Mesendoderm (in vitro differentiated cells): ENCODE measurements at regions not wholly inside any gene's neighbourhood (a gene's known extent, or its start where the extent isn't known, plus 50 kb on each side); places are given as distances from the start of the nearest gene placed in this dataset.

ENCODE experiments used
- DNase-seq: peaks from one replicate; pipeline ENCODE4 v3.0.0; 2013
- H2AK5ac ChIP-seq: 2 replicates; pipeline ENCODE4 v1.6.1; 2013; ENCODE audit warnings: low read length, inconsistent platforms
- H2BK120ac ChIP-seq: 2 replicates; pipeline ENCODE4 v1.6.1; 2013; ENCODE audit warnings: low read depth, mild to moderate bottlenecking, low read length, moderate library complexity, mixed read lengths
- H2BK15ac ChIP-seq: replicated peaks from 2 replicates; pipeline ENCODE4 v1.6.1; 2013; ENCODE audit warnings: low read depth, mild to moderate bottlenecking, moderate library complexity
- H2BK5ac ChIP-seq: 2 replicates; pipeline ENCODE4 v1.6.1; 2013; ENCODE audit warnings: low read length, inconsistent platforms
- H3K18ac ChIP-seq: 2 replicates; pipeline ENCODE4 v1.6.1; 2013; ENCODE audit warnings: mild to moderate bottlenecking, low read length, mixed read lengths
- H3K23ac ChIP-seq: one replicate; pipeline ENCODE4 v1.6.1; 2013; ENCODE audit warnings: low read length
- H3K27ac ChIP-seq: 2 replicates; pipeline ENCODE4 v1.5.1; 2013; ENCODE audit warnings: low read depth, mild to moderate bottlenecking, inconsistent platforms, low read length, moderate library complexity
- H3K27me3 ChIP-seq: 2 replicates; pipeline ENCODE4 v1.6.1; 2013; ENCODE audit warnings: low read length, control low read depth, mild to moderate bottlenecking, inconsistent platforms; ENCODE audit not compliant: insufficient read depth, poor library complexity
- H3K36me3 ChIP-seq: 2 replicates; pipeline ENCODE4 v1.6.1; 2013; ENCODE audit warnings: low read length, inconsistent platforms; ENCODE audit not compliant: control insufficient read depth, insufficient read depth
- H3K4ac ChIP-seq: one replicate; pipeline ENCODE4 v1.6.1; 2013; ENCODE audit warnings: low read depth, mild to moderate bottlenecking, low read length, moderate library complexity
- H3K4me1 ChIP-seq: 2 replicates; pipeline ENCODE4 v1.6.1; 2013; ENCODE audit warnings: low read depth, low read length, inconsistent platforms; ENCODE audit not compliant: control insufficient read depth
- H3K4me2 ChIP-seq: 2 replicates; pipeline ENCODE4 v1.6.1; 2013; ENCODE audit warnings: low read length
- H3K4me3 ChIP-seq: 2 replicates; pipeline ENCODE4 v1.5.1; 2013; ENCODE audit warnings: mild to moderate bottlenecking, low read length
- H3K56ac ChIP-seq: one replicate; pipeline ENCODE4 v1.6.1; 2013; ENCODE audit warnings: low read length
- H3K79me1 ChIP-seq: 2 replicates; pipeline ENCODE4 v1.6.1; 2013; ENCODE audit warnings: low read length, inconsistent platforms
- H3K79me2 ChIP-seq: 2 replicates; pipeline ENCODE4 v1.6.1; 2013; ENCODE audit warnings: mild to moderate bottlenecking, low read length; ENCODE audit not compliant: control insufficient read depth, insufficient read depth
- H3K9ac ChIP-seq: 2 replicates; pipeline ENCODE4 v1.6.1; 2013; ENCODE audit warnings: low read length, inconsistent platforms
- H4K5ac ChIP-seq: one replicate; pipeline ENCODE4 v1.6.1; 2013; ENCODE audit warnings: low read length
- H4K8ac ChIP-seq: one replicate; pipeline ENCODE4 v1.6.1; 2013; ENCODE audit warnings: low read depth, mild to moderate bottlenecking, control low read depth, low read length, moderate library complexity
- WGBS: extraction: QIAGEN DNeasy Blood & Tissue Kit; methylation state at CpG from one replicate; pipeline ENCODE4 v1.1.7; 2013; ENCODE audit warnings: low lambda C conversion rate, missing lambda C conversion rate; ENCODE audit not compliant: insufficient coverage; ENCODE audit errors: extremely low coverage; 5-methylcytosine and 5-hydroxymethylcytosine counted together

DNA sequence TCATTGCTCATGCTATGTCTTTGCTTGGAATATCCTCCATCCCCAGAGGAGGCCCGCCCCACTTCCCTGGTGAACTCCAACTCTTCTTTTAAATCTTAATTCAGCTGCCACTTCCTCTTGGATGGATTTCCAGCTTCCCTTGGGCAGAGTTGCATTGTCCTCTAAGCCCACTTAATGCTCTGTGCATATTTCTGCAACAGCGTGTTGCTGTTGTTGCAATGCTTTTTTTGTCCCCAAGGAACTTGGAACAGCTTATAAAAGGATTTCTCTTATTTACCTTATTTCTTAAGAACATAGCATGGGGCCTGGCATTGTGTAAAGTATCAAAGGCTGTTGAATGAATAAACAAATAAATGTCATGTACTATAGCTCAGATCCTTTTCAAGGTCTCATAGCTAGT, 507.4 kb downstream of the METTL15 start:
- Histone ChIP-seq H3K79me2 (no peaks in the 10 kb centered on the region), H3K79me1 (no peaks in the 10 kb centered on the region), H3K56ac (no peak overlapping the region), H3K4ac (no peak overlapping the region), H3K18ac (no peak overlapping the region), H3K9ac (no peak overlapping the region), H3K4me3 (no peak overlapping the region), H4K5ac (no peak overlapping the region), H4K8ac (no peak overlapping the region), H3K4me2 (no peak overlapping the region), H2BK120ac (no peak overlapping the region), H2BK15ac (no peak overlapping the region), H2BK5ac (no peak overlapping the region), H3K23ac (no peak overlapping the region), H3K36me3 (no peaks in the 10 kb centered on the region), H2AK5ac (no peak overlapping the region), H3K27ac (no peak overlapping the region), H3K4me1 (no peaks in the 10 kb centered on the region), H3K27me3 (no peaks in the 10 kb centered on the region)
- DNase-seq = no peak
- WGBS = no CpG with 5 or more reads among the region's 2 CpGs

GRCh38 chr11:28606930-28607329, 498.7 kb downstream of the METTL15 start:
- H2BK120ac ChIP-seq = no peak overlapping the region
- WGBS = no CpG with 5 or more reads among the region's 12 CpGs
- no peak overlapping the region for H3K9ac ChIP-seq
- no peak overlapping the region for H2BK15ac ChIP-seq
- H3K23ac ChIP-seq = no peak overlapping the region
- H3K56ac ChIP-seq = peak overlapping the region; percentile 40
- H3K79me1 ChIP-seq = no peaks in the 10 kb centered on the region
- H4K8ac ChIP-seq = no peak overlapping the region
- H3K4ac ChIP-seq = no peak overlapping the region
- H2BK5ac ChIP-seq = no peak overlapping the region
- H2AK5ac ChIP-seq = no peak overlapping the region
- peak; percentile 70 for DNase-seq
- H3K4me3 ChIP-seq = no peak overlapping the region
- no peak overlapping the region for H3K18ac ChIP-seq
- H4K5ac ChIP-seq = no peak overlapping the region
- peak overlapping the region; percentile 4 for H3K27ac ChIP-seq
- H3K79me2 ChIP-seq = no peaks in the 10 kb centered on the region
- no peak overlapping the region for H3K4me2 ChIP-seq
- no peaks in the 10 kb centered on the region for H3K36me3 ChIP-seq
- H3K27me3 ChIP-seq = no peaks in the 10 kb centered on the region
- no peaks in the 10 kb centered on the region for H3K4me1 ChIP-seq

DNA sequence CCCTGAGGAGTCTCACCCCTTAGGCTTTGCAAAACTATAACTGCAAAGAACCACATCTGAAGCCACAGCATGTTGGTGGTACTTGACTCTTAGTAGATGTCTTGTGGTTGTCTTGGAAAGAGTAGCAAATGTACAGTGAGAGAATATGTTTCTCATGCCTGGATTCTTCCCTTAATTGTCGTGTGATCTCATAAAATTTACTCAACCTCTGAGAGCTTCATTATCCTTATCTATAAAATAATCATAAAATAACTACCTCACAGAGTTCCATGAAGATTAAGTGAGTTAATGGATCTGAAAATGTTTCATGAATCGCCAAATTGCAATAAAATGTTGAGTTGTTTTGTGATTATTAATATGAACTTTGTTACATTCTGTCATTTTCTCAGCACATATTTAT, 491.5 kb downstream of the METTL15 start:
- H2BK15ac ChIP-seq = no peak overlapping the region

GRCh38 chr11:28598531-28598930, 490.3 kb downstream of the METTL15 start:
- no CpG with 5 or more reads among the region's 3 CpGs for WGBS
- Histone ChIP-seq H3K79me2 (no peaks in the 10 kb centered on the region), H3K4ac (no peak overlapping the region), H2BK15ac (no peak overlapping the region), H3K9ac (no peak overlapping the region), H3K79me1 (no peaks in the 10 kb centered on the region), H3K18ac (no peak overlapping the region), H4K5ac (no peak overlapping the region), H3K4me3 (no peak overlapping the region), H3K4me1 (no peaks in the 10 kb centered on the region), H2BK120ac (no peak overlapping the region), H3K27ac (no peak overlapping the region), H3K56ac (no peak overlapping the region), H3K23ac (no peak overlapping the region), H3K36me3 (no peaks in the 10 kb centered on the region), H2AK5ac (no peak overlapping the region), H3K4me2 (no peak overlapping the region), H3K27me3 (no peaks in the 10 kb centered on the region), H4K8ac (no peak overlapping the region), H2BK5ac (no peak overlapping the region)
- DNase-seq = no peak

More for the DNA sequence above, 491.5 kb downstream of the METTL15 start:
- Histone ChIP-seq H3K79me2 (no peaks in the 10 kb centered on the region), H3K27me3 (no peaks in the 10 kb centered on the region), H2AK5ac (no peak overlapping the region), H3K36me3 (no peaks in the 10 kb centered on the region), H3K4me2 (no peak overlapping the region), H3K4ac (no peak overlapping the region), H3K9ac (no peak overlapping the region), H3K4me3 (no peak overlapping the region), H3K27ac (no peak overlapping the region), H4K5ac (no peak overlapping the region), H3K56ac (no peak overlapping the region), H2BK120ac (no peak overlapping the region), H3K4me1 (no peaks in the 10 kb centered on the region), H3K18ac (no peak overlapping the region), H3K79me1 (no peaks in the 10 kb centered on the region), H4K8ac (no peak overlapping the region), H3K23ac (no peak overlapping the region), H2BK5ac (no peak overlapping the region)
- no peak for DNase-seq
- WGBS = no CpG with 5 or more reads among the region's 2 CpGs

DNA sequence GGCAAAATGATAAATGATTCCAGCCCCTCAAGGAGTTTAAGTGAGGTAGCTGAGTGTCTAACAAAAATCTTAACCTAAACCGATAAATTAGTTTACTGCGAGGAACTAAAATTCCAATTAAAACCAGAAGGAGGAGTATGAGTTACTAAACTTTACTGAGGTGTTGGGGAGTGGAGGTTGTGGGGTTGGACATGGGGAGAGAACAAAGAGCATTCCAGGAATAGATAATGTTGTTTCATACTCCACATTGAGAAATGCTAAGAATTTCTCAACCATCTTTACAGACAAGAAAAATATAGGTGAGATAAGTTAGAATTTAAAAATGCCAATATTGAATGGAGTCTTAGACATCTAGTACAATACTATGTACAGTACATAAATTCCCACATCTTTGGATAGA, 488.6 kb downstream of the METTL15 start:
- H3K18ac ChIP-seq = no peak overlapping the region
- H3K36me3 ChIP-seq = no peaks in the 10 kb centered on the region
- H3K4me1 ChIP-seq = no peaks in the 10 kb centered on the region
- H2BK15ac ChIP-seq = no peak overlapping the region
- H4K8ac ChIP-seq = no peak overlapping the region
- no peak overlapping the region for H2BK5ac ChIP-seq
- H2AK5ac ChIP-seq = no peak overlapping the region
- no peaks in the 10 kb centered on the region for H3K27me3 ChIP-seq
- H3K79me1 ChIP-seq = no peaks in the 10 kb centered on the region
- H3K56ac ChIP-seq = no peak overlapping the region
- no peak overlapping the region for H2BK120ac ChIP-seq
- no peaks in the 10 kb centered on the region for H3K79me2 ChIP-seq
- no peak overlapping the region for H3K9ac ChIP-seq
- H3K27ac ChIP-seq = no peak overlapping the region
- H4K5ac ChIP-seq = no peak overlapping the region
- H3K4me2 ChIP-seq = no peak overlapping the region
- no peak overlapping the region for H3K4me3 ChIP-seq
- no peak for DNase-seq
- no peak overlapping the region for H3K4ac ChIP-seq
- no peak overlapping the region for H3K23ac ChIP-seq
- no CpG with 5 or more reads among the region's 2 CpGs for WGBS

DNA sequence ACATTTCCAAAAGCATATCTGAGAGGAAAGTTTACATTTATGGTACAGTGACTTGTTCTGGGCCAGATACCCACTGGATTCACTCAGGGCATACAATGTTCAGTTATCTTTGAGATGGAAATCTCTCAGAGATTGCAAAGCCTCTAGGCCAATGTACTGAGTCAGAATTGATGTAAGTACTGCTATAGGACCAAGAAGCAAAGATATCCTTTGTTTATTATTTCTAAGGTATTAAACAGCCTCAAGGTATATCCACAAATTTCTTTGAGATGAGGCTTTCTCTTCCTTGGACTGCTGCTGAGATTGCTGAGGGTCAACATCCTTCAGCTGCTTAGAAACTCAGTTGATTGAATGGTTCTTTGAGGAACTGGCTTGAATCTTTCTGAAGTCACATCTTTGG, 484.0 kb downstream of the METTL15 start:
- Histone ChIP-seq H3K79me2 (no peaks in the 10 kb centered on the region), H3K4me3 (no peak overlapping the region), H3K36me3 (no peaks in the 10 kb centered on the region), H4K8ac (no peak overlapping the region), H3K27me3 (no peaks in the 10 kb centered on the region), H3K4me2 (no peak overlapping the region), H3K27ac (no peak overlapping the region), H3K9ac (no peak overlapping the region), H3K4ac (no peak overlapping the region), H4K5ac (no peak overlapping the region), H3K18ac (no peak overlapping the region), H2BK15ac (no peak overlapping the region), H2AK5ac (no peak overlapping the region), H3K56ac (no peak overlapping the region), H3K23ac (no peak overlapping the region), H3K4me1 (no peaks in the 10 kb centered on the region), H2BK5ac (no peak overlapping the region), H2BK120ac (no peak overlapping the region), H3K79me1 (no peaks in the 10 kb centered on the region)
- no peak for DNase-seq
